Uterus (tissue), 3 donors: ENCODE measurements at regions not wholly inside any gene's neighbourhood (a gene's known extent, or its start where the extent isn't known, plus 50 kb on each side); places are given as distances from the start of the nearest gene placed in this dataset.

ENCODE experiments used
- DNase-seq, 2 donors: peaks; one replicate each; pipeline ENCODE4 v3.0.0-alpha.2; 2019 to 2020
- H3K27ac ChIP-seq, 2 donors: fragments of 200-600 bp; sonication (generic); 1 replicate in 1 of 2; 2 replicates in 1 of 2; pipeline ENCODE4 v1.5.1; 2016 to 2018
- H3K27me3 ChIP-seq, 2 donors: fragments of 200-600 bp; sonication (generic); one replicate each; pipeline ENCODE4 v1.5.1; 2018 to 2019; ENCODE audit warnings: control low read depth in 1 of 2
- H3K36me3 ChIP-seq, 2 donors: fragments of 200-600 bp; sonication (generic); one replicate each; pipeline ENCODE4 v1.5.1; 2019; ENCODE audit warnings: control low read depth in 1 of 2
- H3K4me1 ChIP-seq, 2 donors: fragments of 200-600 bp; sonication (generic); one replicate each; pipeline ENCODE4 v1.5.1; 2018 to 2019; ENCODE audit warnings: control low read depth in 1 of 2
- H3K4me3 ChIP-seq, 2 donors: fragments of 200-600 bp; sonication (generic); 1 replicate in 1 of 2; 2 replicates in 1 of 2; pipeline ENCODE4 v1.5.1; 2018 to 2019; ENCODE audit warnings: mild to moderate bottlenecking in 1 of 2
- H3K9me3 ChIP-seq, 2 donors: fragments of 200-600 bp; sonication (generic); one replicate each; pipeline ENCODE4 v1.5.1; 2019; ENCODE audit warnings: control low read depth in 1 of 2
- CTCF ChIP-seq, 4 experiments: fragments of 200-600 bp in 2 of 4; fragments of 450-650 bp in 2 of 4; sonication (generic) in 2 of 4; IDR thresholded peaks; one replicate each; pipeline ENCODE4 v1.5.1; 2016 to 2019; ENCODE audit warnings: antibody characterized with exemption in 4 of 4, mild to moderate bottlenecking in 2 of 4, moderate library complexity in 1 of 4
- POLR2A ChIP-seq, 2 donors: fragments of 450-650 bp; IDR thresholded peaks; one replicate each; pipeline ENCODE4 v1.6.1; 2016; ENCODE audit warnings: antibody characterized with exemption in 2 of 2, mild to moderate bottlenecking in 1 of 2, moderate library complexity in 1 of 2
- intact Hi-C: fragments of 100-400 bp; cut with DNase I; formaldehyde crosslinking; loops from one replicate; pipeline ENCODE4 v1.15.1; 2023; ENCODE audit warnings: low total_unique reads
- donor health status: DM: yes; HTN: yes; CAD: no.

- H3K4me3 ChIP-seq = no peak overlapping the region
- H3K36me3 ChIP-seq = no peaks in the 10 kb centered on the region
- TF ChIP-seq POLR2A (IDR thresholded peaks at IDR 0.05) = no peak
- H3K27ac ChIP-seq = no peak overlapping the region
- no peaks in the 10 kb centered on the region for H3K9me3 ChIP-seq
- no peak for DNase-seq
- no peaks in the 10 kb centered on the region for H3K4me1 ChIP-seq
- intact Hi-C loops = no loop called here
- no peaks in the 10 kb centered on the region for H3K27me3 ChIP-seq
Observed at GRCh38 chr10:59064759-59065539, 111.5 kb upstream of the PHYHIPL start.

DNA sequence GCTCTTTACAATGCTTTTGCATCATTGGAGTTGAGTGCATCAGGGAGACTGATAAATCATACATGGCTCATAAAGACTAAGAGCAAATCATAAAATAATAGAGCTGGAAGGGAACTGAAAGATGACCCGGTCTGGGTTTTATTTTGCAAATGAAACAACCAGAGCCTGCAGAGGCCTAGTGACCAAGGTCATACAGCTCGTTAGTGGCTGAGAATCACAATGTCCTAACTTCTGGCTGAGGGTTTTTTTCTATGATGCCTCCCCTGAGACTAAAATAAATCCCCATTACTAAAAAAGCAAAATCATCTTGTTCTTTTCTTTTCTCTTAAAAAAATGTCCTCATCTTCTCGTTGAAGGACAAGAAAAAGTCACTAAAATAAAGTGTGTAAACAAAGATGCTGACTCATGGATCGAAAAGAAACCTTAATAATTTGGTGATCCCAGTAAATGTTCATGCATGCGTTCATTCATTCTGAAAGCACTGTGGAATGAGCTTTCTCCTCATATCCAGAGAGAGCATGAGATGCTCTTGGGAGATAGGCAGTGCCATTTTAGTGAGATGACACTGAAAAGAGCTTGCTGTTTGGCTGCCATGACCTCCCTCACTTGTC is 107.8 kb upstream of the PHYHIPL start:
- Histone ChIP-seq H3K27ac (no peak overlapping the region), H3K4me1 (no peaks in the 10 kb centered on the region), H3K4me3 (no peak overlapping the region), H3K9me3 (no peaks in the 10 kb centered on the region), H3K27me3 (no peaks in the 10 kb centered on the region), H3K36me3 (no peaks in the 10 kb centered on the region)
- intact Hi-C loops = no loop called here
- no peak for TF ChIP-seq POLR2A (IDR thresholded peaks at IDR 0.05)
- no peak for TF ChIP-seq CTCF (IDR thresholded peaks at IDR 0.05)
- DNase-seq = no peak

GRCh38 chr10:59072038-59072437 is 104.4 kb upstream of the PHYHIPL start:
- Histone ChIP-seq H3K27me3 (no peaks in the 10 kb centered on the region), H3K27ac (no peak overlapping the region), H3K36me3 (no peaks in the 10 kb centered on the region), H3K4me3 (no peak overlapping the region), H3K4me1 (no peaks in the 10 kb centered on the region), H3K9me3 (no peaks in the 10 kb centered on the region)
- intact Hi-C loops = no loop called here
- no peak for TF ChIP-seq POLR2A (IDR thresholded peaks at IDR 0.05)
- DNase-seq = no peak

- no peak overlapping the region for H3K27ac ChIP-seq
- intact Hi-C loops = no loop called here
- TF ChIP-seq CTCF (IDR thresholded peaks at IDR 0.05) = no peak
- TF ChIP-seq POLR2A (IDR thresholded peaks at IDR 0.05) = no peak
- H3K4me1 ChIP-seq = no peaks in the 10 kb centered on the region
- no peaks in the 10 kb centered on the region for H3K36me3 ChIP-seq
- no peak overlapping the region for H3K4me3 ChIP-seq
- DNase-seq = no peak
- no peaks in the 10 kb centered on the region for H3K9me3 ChIP-seq
- H3K27me3 ChIP-seq = no peaks in the 10 kb centered on the region
Observed at GRCh38 chr10:59073456-59074053, 102.9 kb upstream of the PHYHIPL start.

- no peaks in the 10 kb centered on the region for H3K4me1 ChIP-seq
- no peak overlapping the region for H3K27ac ChIP-seq
- TF ChIP-seq CTCF (IDR thresholded peaks at IDR 0.05) (no peak), POLR2A (IDR thresholded peaks at IDR 0.05) (no peak)
- no peaks in the 10 kb centered on the region for H3K9me3 ChIP-seq
- H3K36me3 ChIP-seq = no peaks in the 10 kb centered on the region
- no peak overlapping the region for H3K4me3 ChIP-seq
- no peaks in the 10 kb centered on the region for H3K27me3 ChIP-seq
- no peak for DNase-seq
- intact Hi-C loops = no loop called here
Observed at GRCh38 chr10:59075576-59075975, 100.9 kb upstream of the PHYHIPL start.

DNA sequence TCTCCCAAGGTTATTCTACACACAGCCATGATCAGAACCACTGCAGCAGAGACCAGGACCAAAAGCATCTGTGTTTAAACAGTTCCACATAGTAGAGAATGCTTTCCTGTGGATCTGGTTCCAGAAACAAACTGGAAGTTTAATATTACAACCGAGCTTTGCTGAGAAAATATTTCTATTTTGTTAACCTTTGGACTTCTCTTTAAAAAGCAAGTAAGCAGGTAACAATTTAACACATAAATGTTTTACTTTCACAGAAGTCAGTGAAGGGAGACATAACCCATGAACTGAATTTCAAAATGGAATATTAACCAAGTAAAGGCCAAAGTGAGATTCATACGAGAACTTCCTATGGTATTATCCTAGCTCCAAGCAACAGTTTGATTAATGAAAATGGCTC is 98.6 kb upstream of the PHYHIPL start:
- H3K27ac ChIP-seq = peak overlapping the region; percentile 25 to 72
- no peak for DNase-seq

More for the DNA sequence above, 98.6 kb upstream of the PHYHIPL start:
- Histone ChIP-seq H3K36me3 (no peaks in the 10 kb centered on the region), H3K27me3 (no peaks in the 10 kb centered on the region), H3K4me1 (no peaks in the 10 kb centered on the region), H3K9me3 (no peaks in the 10 kb centered on the region), H3K4me3 (no peak overlapping the region)
- intact Hi-C loops = no loop called here
- no peak for TF ChIP-seq POLR2A (IDR thresholded peaks at IDR 0.05)
- TF ChIP-seq CTCF (IDR thresholded peaks at IDR 0.05) = no peak
